ENCODE measurements at regions not wholly inside any gene's neighbourhood (a gene's known extent, or its start where the extent isn't known, plus 50 kb on each side); places are given as distances from the start of the nearest gene placed in this dataset.

GRCh38 chr3:102078401-102078800, 229.1 kb downstream of the NFKBIZ start:
- Histone ChIP-seq H3K4me3 (ENCODE audit: low read depth, low read length) (no peak overlapping the region), H3K36me3 (ENCODE audit: control insufficient read depth, insufficient read depth, low read length) (no peaks in the 10 kb centered on the region), H3K27me3 (ENCODE audit: control insufficient read depth, insufficient read depth, low read length) (no peaks in the 10 kb centered on the region)
- no peak for TF ChIP-seq CTCF (IDR thresholded peaks at IDR 0.05; ENCODE audit: insufficient read depth, low read length, severe bottlenecking)
- FAIRE-seq (no peak), DNase-seq (ENCODE audit: low read depth) (no peak)

- DNase-seq (ENCODE audit: low read depth) (no peak), FAIRE-seq (no peak)
- Histone ChIP-seq H3K27me3 (ENCODE audit: control insufficient read depth, insufficient read depth, low read length) (no peaks in the 10 kb centered on the region), H3K36me3 (ENCODE audit: control insufficient read depth, insufficient read depth, low read length) (no peaks in the 10 kb centered on the region), H3K4me3 (ENCODE audit: low read depth, low read length) (no peak overlapping the region)
- no peak for TF ChIP-seq CTCF (IDR thresholded peaks at IDR 0.05; ENCODE audit: insufficient read depth, low read length, severe bottlenecking)
These were observed 229.8 kb downstream of the NFKBIZ start for GRCh38 chr3:102078854-102079808.

GRCh38 chr3:102079809-102080197, 230.5 kb downstream of the NFKBIZ start:
- TF ChIP-seq CTCF (IDR thresholded peaks at IDR 0.05; ENCODE audit: insufficient read depth, low read length, severe bottlenecking), result no peak
- no peaks in the 10 kb centered on the region for H3K27me3 ChIP-seq (ENCODE audit: control insufficient read depth, insufficient read depth, low read length)
- H3K36me3 ChIP-seq (ENCODE audit: control insufficient read depth, insufficient read depth, low read length), result no peaks in the 10 kb centered on the region
- no peak overlapping the region for H3K4me3 ChIP-seq (ENCODE audit: low read depth, low read length)
- DNase-seq (ENCODE audit: low read depth) (no peak), FAIRE-seq (no peak)

- DNase-seq (ENCODE audit: low read depth) (peak; percentile 40), FAIRE-seq (no peak)
- Histone ChIP-seq H3K36me3 (ENCODE audit: control insufficient read depth, insufficient read depth, low read length) (no peaks in the 10 kb centered on the region), H3K4me3 (ENCODE audit: low read depth, low read length) (no peak overlapping the region), H3K27me3 (ENCODE audit: control insufficient read depth, insufficient read depth, low read length) (no peaks in the 10 kb centered on the region)
- no peak for TF ChIP-seq CTCF (IDR thresholded peaks at IDR 0.05; ENCODE audit: insufficient read depth, low read length, severe bottlenecking)
These were observed 232.4 kb downstream of the NFKBIZ start for GRCh38 chr3:102081572-102082289.

- no peak for DNase-seq (ENCODE audit: low read depth)
- no peak overlapping the region for H3K4me3 ChIP-seq (ENCODE audit: low read depth, low read length)
- FAIRE-seq, result no peak
- no peaks in the 10 kb centered on the region for H3K27me3 ChIP-seq (ENCODE audit: control insufficient read depth, insufficient read depth, low read length)
- no peak for TF ChIP-seq CTCF (IDR thresholded peaks at IDR 0.05; ENCODE audit: insufficient read depth, low read length, severe bottlenecking)
- no peaks in the 10 kb centered on the region for H3K36me3 ChIP-seq (ENCODE audit: control insufficient read depth, insufficient read depth, low read length)
These were observed 234.2 kb downstream of the NFKBIZ start for GRCh38 chr3:102083473-102083872.
